SK-N-SH (cell line): ENCODE measurements at regions not wholly inside any gene's neighbourhood (a gene's known extent, or its start where the extent isn't known, plus 50 kb on each side); places are given as distances from the start of the nearest gene placed in this dataset.

ENCODE experiments used
- EP300 ChIP-seq, 2 experiments: IDR thresholded peaks; 2 replicates each; pipeline versions ENCODE4 v1.4.0 to v1.6.1; 2012; ENCODE audit warnings: borderline replicate concordance in 1 of 2, low read depth in 1 of 2, low read length in 1 of 2
- EZH2phosphoT487 ChIP-seq: fragments of 200-600 bp; sonication (generic); IDR thresholded peaks from 2 replicates; pipeline ENCODE4 v1.6.1; 2017; ENCODE audit warnings: low read depth, mixed run types, mild to moderate bottlenecking, antibody characterized with exemption, moderate library complexity, borderline replicate concordance
- GABPA ChIP-seq: IDR thresholded peaks from 2 replicates; pipeline ENCODE4 v1.4.0; 2012; ENCODE audit warnings: low read depth, mild to moderate bottlenecking
- JUND ChIP-seq: IDR thresholded peaks from 2 replicates; pipeline ENCODE4 v1.4.0; 2012
- NRF1 ChIP-seq: IDR thresholded peaks from 2 replicates; pipeline ENCODE4 v1.6.1; 2012; ENCODE audit warnings: low read depth, mild to moderate bottlenecking, low read length
- POLR2AphosphoS5 ChIP-seq: IDR thresholded peaks from 2 replicates; pipeline ENCODE4 v1.6.1; 2012; ENCODE audit warnings: low read depth, low read length
- RAD21 ChIP-seq: IDR thresholded peaks from 2 replicates; pipeline ENCODE4 v1.6.1; 2012; ENCODE audit warnings: mild to moderate bottlenecking, low read length
- RCOR1 ChIP-seq: fragments of 150-350 bp; IDR thresholded peaks from 2 replicates; pipeline ENCODE4 v1.6.1; 2017; ENCODE audit warnings: antibody characterized with exemption, low read length
- YY1 ChIP-seq: IDR thresholded peaks from 2 replicates; pipeline ENCODE4 v1.4.0; 2012; ENCODE audit warnings: low read depth, mild to moderate bottlenecking
- TF ChIP-seq, protein P1 (sequence below): fragments of 200-600 bp; sonication (generic); IDR thresholded peaks from 2 replicates; pipeline ENCODE4 v1.6.1; 2017; ENCODE audit warnings: antibody characterized with exemption, mild to moderate bottlenecking, moderate library complexity
- TF ChIP-seq, protein P2 (sequence below): IDR thresholded peaks from 2 replicates; pipeline ENCODE4 v1.6.1; 2012; ENCODE audit warnings: mild to moderate bottlenecking, low read depth, low read length, moderate library complexity

DNA sequence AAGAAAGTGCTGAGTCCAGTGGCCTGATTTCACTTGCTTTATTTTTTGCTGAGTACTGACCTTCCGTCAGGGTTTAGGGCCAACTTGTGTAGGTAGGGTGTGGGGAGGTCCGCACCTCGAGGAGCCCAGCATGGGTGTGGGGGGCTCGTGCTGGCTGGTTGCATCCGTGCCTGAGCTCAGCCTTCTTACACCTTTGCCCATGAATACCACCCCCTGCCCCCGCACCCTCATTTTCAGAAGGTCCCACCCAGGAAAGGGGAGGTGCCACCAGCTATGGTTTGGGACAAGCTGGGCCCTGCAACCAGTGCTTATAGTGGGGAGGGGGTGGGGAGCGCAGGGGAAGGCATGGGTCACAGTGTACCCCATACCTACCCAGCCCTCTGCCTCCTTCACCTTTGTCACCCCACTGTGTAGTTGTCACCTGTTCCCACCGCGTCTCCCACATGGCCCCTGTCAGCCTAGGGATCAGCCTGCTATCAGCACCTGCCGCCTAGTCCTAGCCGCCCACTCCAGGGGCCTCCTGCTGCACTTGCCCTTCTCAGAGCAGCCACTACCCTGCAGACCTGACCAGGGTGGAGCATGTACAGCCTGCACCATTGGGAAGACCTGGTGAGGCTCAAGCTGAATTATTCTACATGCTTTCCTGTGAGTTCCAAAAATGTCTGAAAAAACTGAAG, 146.2 kb upstream of the RET start:
- TF ChIP-seq EP300 (IDR thresholded peaks at IDR 0.05; ENCODE audit: borderline replicate concordance in 1 of 2, low read depth in 1 of 2, low read length in 1 of 2): no peak
- TF ChIP-seq, protein P1, sequence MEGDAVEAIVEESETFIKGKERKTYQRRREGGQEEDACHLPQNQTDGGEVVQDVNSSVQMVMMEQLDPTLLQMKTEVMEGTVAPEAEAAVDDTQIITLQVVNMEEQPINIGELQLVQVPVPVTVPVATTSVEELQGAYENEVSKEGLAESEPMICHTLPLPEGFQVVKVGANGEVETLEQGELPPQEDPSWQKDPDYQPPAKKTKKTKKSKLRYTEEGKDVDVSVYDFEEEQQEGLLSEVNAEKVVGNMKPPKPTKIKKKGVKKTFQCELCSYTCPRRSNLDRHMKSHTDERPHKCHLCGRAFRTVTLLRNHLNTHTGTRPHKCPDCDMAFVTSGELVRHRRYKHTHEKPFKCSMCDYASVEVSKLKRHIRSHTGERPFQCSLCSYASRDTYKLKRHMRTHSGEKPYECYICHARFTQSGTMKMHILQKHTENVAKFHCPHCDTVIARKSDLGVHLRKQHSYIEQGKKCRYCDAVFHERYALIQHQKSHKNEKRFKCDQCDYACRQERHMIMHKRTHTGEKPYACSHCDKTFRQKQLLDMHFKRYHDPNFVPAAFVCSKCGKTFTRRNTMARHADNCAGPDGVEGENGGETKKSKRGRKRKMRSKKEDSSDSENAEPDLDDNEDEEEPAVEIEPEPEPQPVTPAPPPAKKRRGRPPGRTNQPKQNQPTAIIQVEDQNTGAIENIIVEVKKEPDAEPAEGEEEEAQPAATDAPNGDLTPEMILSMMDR: no peak
- no peak for TF ChIP-seq NRF1
- TF ChIP-seq RCOR1: no peak
- TF ChIP-seq EZH2phosphoT487: no peak
- TF ChIP-seq, protein P2, sequence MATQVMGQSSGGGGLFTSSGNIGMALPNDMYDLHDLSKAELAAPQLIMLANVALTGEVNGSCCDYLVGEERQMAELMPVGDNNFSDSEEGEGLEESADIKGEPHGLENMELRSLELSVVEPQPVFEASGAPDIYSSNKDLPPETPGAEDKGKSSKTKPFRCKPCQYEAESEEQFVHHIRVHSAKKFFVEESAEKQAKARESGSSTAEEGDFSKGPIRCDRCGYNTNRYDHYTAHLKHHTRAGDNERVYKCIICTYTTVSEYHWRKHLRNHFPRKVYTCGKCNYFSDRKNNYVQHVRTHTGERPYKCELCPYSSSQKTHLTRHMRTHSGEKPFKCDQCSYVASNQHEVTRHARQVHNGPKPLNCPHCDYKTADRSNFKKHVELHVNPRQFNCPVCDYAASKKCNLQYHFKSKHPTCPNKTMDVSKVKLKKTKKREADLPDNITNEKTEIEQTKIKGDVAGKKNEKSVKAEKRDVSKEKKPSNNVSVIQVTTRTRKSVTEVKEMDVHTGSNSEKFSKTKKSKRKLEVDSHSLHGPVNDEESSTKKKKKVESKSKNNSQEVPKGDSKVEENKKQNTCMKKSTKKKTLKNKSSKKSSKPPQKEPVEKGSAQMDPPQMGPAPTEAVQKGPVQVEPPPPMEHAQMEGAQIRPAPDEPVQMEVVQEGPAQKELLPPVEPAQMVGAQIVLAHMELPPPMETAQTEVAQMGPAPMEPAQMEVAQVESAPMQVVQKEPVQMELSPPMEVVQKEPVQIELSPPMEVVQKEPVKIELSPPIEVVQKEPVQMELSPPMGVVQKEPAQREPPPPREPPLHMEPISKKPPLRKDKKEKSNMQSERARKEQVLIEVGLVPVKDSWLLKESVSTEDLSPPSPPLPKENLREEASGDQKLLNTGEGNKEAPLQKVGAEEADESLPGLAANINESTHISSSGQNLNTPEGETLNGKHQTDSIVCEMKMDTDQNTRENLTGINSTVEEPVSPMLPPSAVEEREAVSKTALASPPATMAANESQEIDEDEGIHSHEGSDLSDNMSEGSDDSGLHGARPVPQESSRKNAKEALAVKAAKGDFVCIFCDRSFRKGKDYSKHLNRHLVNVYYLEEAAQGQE: no peak
- no peak for TF ChIP-seq YY1
- TF ChIP-seq POLR2AphosphoS5: no peak
- TF ChIP-seq JUND: no peak
- no peak for TF ChIP-seq GABPA
- no peak for TF ChIP-seq RAD21
